Tibial artery (tissue), 4 donors: ENCODE measurements at regions not wholly inside any gene's neighbourhood (a gene's known extent, or its start where the extent isn't known, plus 50 kb on each side); places are given as distances from the start of the nearest gene placed in this dataset.

Experiments used
- DNase-seq, 2 donors: peaks; one replicate each; pipeline ENCODE4 v3.0.0-alpha.2; 2019
- H3K27ac ChIP-seq, 2 donors: fragments of 200-600 bp; sonication (generic) in 1 of 2; 1 replicate in 1 of 2; 2 replicates in 1 of 2; pipeline ENCODE4 v1.5.1; 2018 to 2019; ENCODE audit warnings: mild to moderate bottlenecking in 1 of 2
- H3K27me3 ChIP-seq, 2 donors: fragments of 200-600 bp; sonication (generic) in 1 of 2; one replicate each; pipeline versions ENCODE4 v1.5.1 to v1.6.0; 2016 to 2019
- H3K36me3 ChIP-seq, 3 donors: fragments of 200-600 bp; sonication (generic) in 2 of 3; one replicate each; pipeline ENCODE4 v1.5.1; 2016 to 2019; ENCODE audit warnings: mild to moderate bottlenecking in 2 of 3
- H3K4me1 ChIP-seq, 4 donors: fragments of 200-600 bp; sonication (generic) in 2 of 4; 1 replicate in 3 of 4; 2 replicates in 1 of 4; pipeline ENCODE4 v1.5.1; 2016 to 2019
- H3K4me3 ChIP-seq, 2 donors: fragments of 200-600 bp; sonication (generic) in 1 of 2; 1 replicate in 1 of 2; 2 replicates in 1 of 2; pipeline ENCODE4 v1.5.1; 2018 to 2019; ENCODE audit warnings: mild to moderate bottlenecking in 2 of 2
- H3K9me3 ChIP-seq, 3 donors: fragments of 200-600 bp; sonication (generic) in 1 of 3; one replicate each; pipeline ENCODE4 v1.5.1; 2016 to 2019
- intact Hi-C: fragments of 100-400 bp; cut with DNase I; formaldehyde crosslinking; loops from one replicate; pipeline ENCODE4 v1.15.0; 2023; ENCODE audit warnings: low total_unique reads
- TF ChIP-seq, protein P1 (sequence below), 2 experiments: fragments of 200-600 bp in 1 of 2; fragments of 450-650 bp in 1 of 2; IDR thresholded peaks; one replicate each; pipeline ENCODE4 v1.5.1; 2017 to 2019; ENCODE audit warnings: antibody characterized with exemption in 2 of 2, mild to moderate bottlenecking in 1 of 2, moderate library complexity in 1 of 2

DNA sequence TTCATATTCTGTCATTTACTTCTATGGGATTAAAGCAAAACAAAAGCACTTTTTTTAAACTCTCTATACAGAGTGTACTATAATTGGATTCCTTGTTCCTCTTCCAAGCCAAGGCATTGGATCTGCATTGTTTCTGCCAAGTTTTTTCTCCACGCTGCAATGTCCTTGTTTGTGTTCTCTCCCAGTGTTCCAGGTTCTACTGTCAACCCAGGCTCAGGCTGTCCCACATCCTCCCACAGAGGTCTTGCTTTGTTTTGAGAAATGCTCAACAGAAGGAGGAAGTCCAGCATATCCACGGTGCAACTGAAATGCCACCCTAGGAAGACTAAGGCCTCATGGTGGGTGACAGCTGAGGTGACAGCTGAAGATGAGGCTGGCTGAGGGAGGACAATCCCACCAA lies 287.1 kb upstream of the PRDM1 start:
- H3K9me3 ChIP-seq, result no peaks in the 10 kb centered on the region
- no peaks in the 10 kb centered on the region for H3K36me3 ChIP-seq
- H3K4me1 ChIP-seq, result peaks cover 0 to 3% (median under 1%) of the 10 kb centered on the region in 4 donors
- no peak overlapping the region for H3K4me3 ChIP-seq
- H3K27me3 ChIP-seq, result no peaks in the 10 kb centered on the region
- intact Hi-C loops, result no loop called here
- DNase-seq, result peak; percentile 66 to 70
- H3K27ac ChIP-seq, result no peak overlapping the region
- TF ChIP-seq, protein P1, sequence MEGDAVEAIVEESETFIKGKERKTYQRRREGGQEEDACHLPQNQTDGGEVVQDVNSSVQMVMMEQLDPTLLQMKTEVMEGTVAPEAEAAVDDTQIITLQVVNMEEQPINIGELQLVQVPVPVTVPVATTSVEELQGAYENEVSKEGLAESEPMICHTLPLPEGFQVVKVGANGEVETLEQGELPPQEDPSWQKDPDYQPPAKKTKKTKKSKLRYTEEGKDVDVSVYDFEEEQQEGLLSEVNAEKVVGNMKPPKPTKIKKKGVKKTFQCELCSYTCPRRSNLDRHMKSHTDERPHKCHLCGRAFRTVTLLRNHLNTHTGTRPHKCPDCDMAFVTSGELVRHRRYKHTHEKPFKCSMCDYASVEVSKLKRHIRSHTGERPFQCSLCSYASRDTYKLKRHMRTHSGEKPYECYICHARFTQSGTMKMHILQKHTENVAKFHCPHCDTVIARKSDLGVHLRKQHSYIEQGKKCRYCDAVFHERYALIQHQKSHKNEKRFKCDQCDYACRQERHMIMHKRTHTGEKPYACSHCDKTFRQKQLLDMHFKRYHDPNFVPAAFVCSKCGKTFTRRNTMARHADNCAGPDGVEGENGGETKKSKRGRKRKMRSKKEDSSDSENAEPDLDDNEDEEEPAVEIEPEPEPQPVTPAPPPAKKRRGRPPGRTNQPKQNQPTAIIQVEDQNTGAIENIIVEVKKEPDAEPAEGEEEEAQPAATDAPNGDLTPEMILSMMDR (IDR thresholded peaks at IDR 0.05), result no peak

DNA sequence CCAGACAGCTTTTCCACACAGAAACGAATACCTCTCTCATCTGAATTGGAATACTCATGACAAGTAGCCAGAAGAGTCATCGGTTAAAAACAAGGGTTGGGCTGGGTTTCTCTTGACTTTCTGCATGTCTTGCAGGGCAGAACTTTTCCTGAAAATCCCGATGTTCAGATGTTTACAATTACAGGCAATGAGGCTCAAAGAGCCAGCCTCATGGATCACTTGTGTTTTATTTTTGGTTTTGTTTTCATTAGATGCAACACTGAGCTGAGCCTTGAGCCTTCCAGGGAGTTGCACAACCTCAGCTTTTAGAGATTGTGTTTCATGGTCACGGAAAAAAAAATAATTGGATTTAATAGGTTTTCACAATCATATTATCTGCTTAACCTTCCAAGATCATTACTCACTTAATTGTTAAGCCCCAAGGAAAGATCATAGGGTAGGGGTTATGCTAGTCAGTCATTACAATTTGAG lies 288.1 kb upstream of the PRDM1 start:
- TF ChIP-seq, protein P1 (IDR thresholded peaks at IDR 0.05), result no peak
- Histone ChIP-seq H3K4me1 (peaks cover 0 to 5% (median 2%) of the 10 kb centered on the region in 4 donors), H3K4me3 (no peak overlapping the region), H3K27me3 (no peaks in the 10 kb centered on the region), H3K9me3 (no peaks in the 10 kb centered on the region), H3K36me3 (no peaks in the 10 kb centered on the region), H3K27ac (no peak overlapping the region)
- peak; percentile 69 to 73 for DNase-seq
- intact Hi-C loops, result no loop called here

DNA sequence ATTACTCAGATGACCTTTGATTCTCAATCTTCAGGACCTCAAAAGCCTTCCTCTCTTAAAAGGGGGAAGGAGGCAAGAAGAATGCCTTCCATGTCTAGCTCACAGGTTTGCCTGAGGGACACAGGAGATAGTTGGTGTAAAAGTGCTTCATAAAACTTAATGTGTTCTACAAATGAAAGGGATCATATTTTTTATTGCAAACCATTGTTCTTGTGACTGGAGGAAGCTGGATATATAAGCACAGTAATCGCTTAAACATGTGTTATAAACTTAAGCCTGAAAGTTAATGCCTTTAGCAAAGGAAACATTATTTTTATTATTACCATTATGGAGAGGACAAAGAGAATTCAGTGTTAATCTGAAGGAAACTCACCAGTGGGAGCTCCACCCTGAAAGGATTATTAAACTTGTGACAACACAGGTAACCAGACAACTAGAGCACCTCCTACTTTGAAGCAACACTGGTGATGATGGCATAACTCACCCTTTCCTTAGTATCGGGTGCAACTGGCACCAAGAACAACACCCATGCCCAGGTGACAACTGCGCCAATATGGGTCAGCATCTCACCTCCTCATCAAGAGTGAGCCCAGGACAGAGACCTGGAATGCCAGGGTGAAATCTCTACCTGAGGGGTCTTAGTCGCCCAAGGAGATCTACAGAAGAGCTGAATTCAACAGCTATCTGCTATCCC lies 288.7 kb upstream of the PRDM1 start:
- Histone ChIP-seq H3K36me3 (no peaks in the 10 kb centered on the region), H3K9me3 (no peaks in the 10 kb centered on the region), H3K4me3 (no peak overlapping the region), H3K27me3 (no peaks in the 10 kb centered on the region), H3K4me1 (peaks cover 0 to 5% (median 2%) of the 10 kb centered on the region in 4 donors), H3K27ac (no peak overlapping the region)
- no peak for DNase-seq
- intact Hi-C loops, result no loop called here
- TF ChIP-seq, protein P1 (IDR thresholded peaks at IDR 0.05), result no peak

DNA sequence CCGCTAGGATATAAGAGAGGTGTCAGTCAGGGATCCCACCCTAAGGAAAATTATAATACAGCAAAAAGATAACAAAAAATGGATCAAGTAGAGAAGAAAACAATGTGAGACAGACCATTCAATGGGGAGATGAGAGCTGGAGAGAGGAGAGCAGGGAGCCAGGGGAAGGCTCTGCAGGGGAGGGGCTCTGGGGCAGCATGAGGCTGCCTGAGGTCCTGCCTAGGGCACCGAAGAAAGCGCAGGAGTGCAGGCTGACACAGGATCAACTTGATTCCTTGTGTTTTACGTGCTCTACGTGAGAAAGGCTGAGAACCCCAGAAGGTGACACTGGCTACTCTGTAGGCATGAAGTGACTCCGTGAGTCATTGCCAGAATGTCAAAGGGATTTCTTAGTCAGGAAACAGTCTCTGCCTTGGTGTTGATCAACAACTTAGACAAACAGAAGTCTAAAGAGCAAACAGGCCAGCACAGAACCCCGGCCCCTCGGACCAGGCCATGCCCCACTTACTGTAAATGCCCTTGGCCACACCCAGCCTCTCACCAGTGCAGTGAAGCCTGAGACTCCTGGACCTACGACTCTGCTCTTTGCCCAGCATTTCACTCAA lies 290.1 kb upstream of the PRDM1 start:
- H3K27me3 ChIP-seq, result no peaks in the 10 kb centered on the region
- H3K9me3 ChIP-seq, result no peaks in the 10 kb centered on the region
- no peak for DNase-seq
- H3K36me3 ChIP-seq, result no peaks in the 10 kb centered on the region
- no peak overlapping the region for H3K27ac ChIP-seq
- peaks cover 0 to 5% (median 2%) of the 10 kb centered on the region in 4 donors for H3K4me1 ChIP-seq
- TF ChIP-seq, protein P1 (IDR thresholded peaks at IDR 0.05), result no peak
- H3K4me3 ChIP-seq, result no peak overlapping the region
- intact Hi-C loops, result no loop called here

DNA sequence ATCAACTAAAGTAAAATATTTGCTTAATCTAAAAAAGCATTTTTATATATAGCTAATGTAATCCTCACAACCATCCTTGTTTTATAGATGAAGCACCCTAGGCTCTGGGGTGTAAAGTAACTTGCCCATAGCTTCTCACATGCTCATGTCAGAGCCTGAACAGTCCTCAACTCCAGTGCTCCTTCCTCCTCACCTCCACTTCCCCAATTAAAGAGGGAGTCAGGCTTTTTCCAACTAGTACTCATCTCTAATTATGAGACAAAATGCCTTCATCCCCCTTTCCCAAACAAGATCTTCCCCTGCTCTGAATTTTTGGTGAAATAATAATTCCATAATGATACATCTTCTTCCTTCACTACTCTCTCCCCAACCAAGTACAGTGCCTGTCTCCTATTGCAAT lies 290.8 kb upstream of the PRDM1 start:
- no peaks in the 10 kb centered on the region for H3K9me3 ChIP-seq
- H3K36me3 ChIP-seq, result no peaks in the 10 kb centered on the region
- TF ChIP-seq, protein P1 (IDR thresholded peaks at IDR 0.05), result no peak
- peaks cover 0 to 5% (median 2%) of the 10 kb centered on the region in 4 donors for H3K4me1 ChIP-seq
- H3K27me3 ChIP-seq, result no peaks in the 10 kb centered on the region
- no peak overlapping the region for H3K27ac ChIP-seq
- H3K4me3 ChIP-seq, result no peak overlapping the region
- intact Hi-C loops, result no loop called here
- no peak for DNase-seq
